ENCODE measurements at regions not wholly inside any gene's neighbourhood (a gene's known extent, or its start where the extent isn't known, plus 50 kb on each side); places are given as distances from the start of the nearest gene placed in this dataset.

DNA sequence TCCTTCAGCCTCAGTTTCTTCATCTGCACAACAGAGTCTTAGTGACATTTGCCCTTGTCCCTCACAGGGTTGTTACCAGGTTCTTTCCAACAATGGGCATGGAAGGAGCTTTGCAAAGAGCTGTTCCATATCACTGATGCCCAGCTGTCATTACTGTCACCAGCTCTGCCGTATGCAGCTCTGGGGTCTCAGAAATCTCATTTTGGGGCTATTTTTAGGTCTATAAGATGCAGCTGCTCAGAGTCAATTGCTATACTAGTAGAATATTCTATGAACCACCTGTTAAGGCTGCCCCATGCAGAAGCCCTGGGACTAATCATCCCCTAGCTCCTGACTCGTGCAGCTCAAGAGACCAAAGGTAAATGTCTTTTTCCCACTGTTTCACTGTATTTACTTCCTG lies 105.1 kb upstream of the TNPO1 start:
- no peaks in the 10 kb centered on the region for H3K27me3 ChIP-seq (ENCODE audit: insufficient read depth)
- H3K36me3 ChIP-seq (replicated peaks in 1 of 2; ENCODE audit: control insufficient read depth in 1 of 2, insufficient read depth in 2 of 2, low read length in 1 of 2): no peaks in the 10 kb centered on the region
- H2AFZ ChIP-seq (ENCODE audit: low read depth): no peak overlapping the region
- no peak for DNase-seq
- no peaks in the 10 kb centered on the region for H3F3A ChIP-seq (replicated peaks; ENCODE audit: insufficient read depth)
- WGBS (ENCODE audit: low lambda C conversion rate): 70% methylated on average over 2 of the region's 2 CpGs
- no peak overlapping the region for H3K4me3 ChIP-seq (ENCODE audit: low read depth in 2 of 2, low read length in 1 of 2)
- POLR2A ChIA-PET: no interaction called here
- no peaks in the 10 kb centered on the region for H4K20me1 ChIP-seq (ENCODE audit: insufficient read depth)
- H3K27ac ChIP-seq (ENCODE audit: low read depth in 2 of 2, low read length in 1 of 2): no peak overlapping the region
- H3K79me2 ChIP-seq (ENCODE audit: insufficient read depth): no peaks in the 10 kb centered on the region
- CTCF ChIA-PET: interaction anchor here (1.2 kb wide), 2 partner anchors 12 to 355 kb away, joined by 3 read pairs; no protein-coding TSS in a partner anchor
- TF ChIP-seq JUND (IDR thresholded peaks at IDR 0.05) (no peak), TCF12 (IDR thresholded peaks at IDR 0.05) (no peak), POLR2AphosphoS5 (IDR thresholded peaks at IDR 0.05; ENCODE audit: low read depth, low read length) (no peak), ELF1 (IDR thresholded peaks at IDR 0.05) (no peak), YY1 (IDR thresholded peaks at IDR 0.05; ENCODE audit: low read depth) (no peak), EP300 (IDR thresholded peaks at IDR 0.05; ENCODE audit: borderline replicate concordance in 1 of 2, low read depth in 1 of 2, low read length in 1 of 2) (no peak), RAD21 (IDR thresholded peaks at IDR 0.05; ENCODE audit: low read length) (no peak), TAF1 (IDR thresholded peaks at IDR 0.05; ENCODE audit: borderline replicate concordance, low read depth, low read length) (no peak), FOXJ3 (CRISPR knock-in tag; IDR thresholded peaks at IDR 0.05) (no peak)
- TF ChIP-seq, protein P1, sequence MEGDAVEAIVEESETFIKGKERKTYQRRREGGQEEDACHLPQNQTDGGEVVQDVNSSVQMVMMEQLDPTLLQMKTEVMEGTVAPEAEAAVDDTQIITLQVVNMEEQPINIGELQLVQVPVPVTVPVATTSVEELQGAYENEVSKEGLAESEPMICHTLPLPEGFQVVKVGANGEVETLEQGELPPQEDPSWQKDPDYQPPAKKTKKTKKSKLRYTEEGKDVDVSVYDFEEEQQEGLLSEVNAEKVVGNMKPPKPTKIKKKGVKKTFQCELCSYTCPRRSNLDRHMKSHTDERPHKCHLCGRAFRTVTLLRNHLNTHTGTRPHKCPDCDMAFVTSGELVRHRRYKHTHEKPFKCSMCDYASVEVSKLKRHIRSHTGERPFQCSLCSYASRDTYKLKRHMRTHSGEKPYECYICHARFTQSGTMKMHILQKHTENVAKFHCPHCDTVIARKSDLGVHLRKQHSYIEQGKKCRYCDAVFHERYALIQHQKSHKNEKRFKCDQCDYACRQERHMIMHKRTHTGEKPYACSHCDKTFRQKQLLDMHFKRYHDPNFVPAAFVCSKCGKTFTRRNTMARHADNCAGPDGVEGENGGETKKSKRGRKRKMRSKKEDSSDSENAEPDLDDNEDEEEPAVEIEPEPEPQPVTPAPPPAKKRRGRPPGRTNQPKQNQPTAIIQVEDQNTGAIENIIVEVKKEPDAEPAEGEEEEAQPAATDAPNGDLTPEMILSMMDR (IDR thresholded peaks at IDR 0.05): no peak
- TF ChIP-seq, protein P2, sequence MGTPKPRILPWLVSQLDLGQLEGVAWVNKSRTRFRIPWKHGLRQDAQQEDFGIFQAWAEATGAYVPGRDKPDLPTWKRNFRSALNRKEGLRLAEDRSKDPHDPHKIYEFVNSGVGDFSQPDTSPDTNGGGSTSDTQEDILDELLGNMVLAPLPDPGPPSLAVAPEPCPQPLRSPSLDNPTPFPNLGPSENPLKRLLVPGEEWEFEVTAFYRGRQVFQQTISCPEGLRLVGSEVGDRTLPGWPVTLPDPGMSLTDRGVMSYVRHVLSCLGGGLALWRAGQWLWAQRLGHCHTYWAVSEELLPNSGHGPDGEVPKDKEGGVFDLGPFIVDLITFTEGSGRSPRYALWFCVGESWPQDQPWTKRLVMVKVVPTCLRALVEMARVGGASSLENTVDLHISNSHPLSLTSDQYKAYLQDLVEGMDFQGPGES (IDR thresholded peaks at IDR 0.05; ENCODE audit: low read depth, low read length): no peak
- H3K4me1 ChIP-seq (ENCODE audit: control insufficient read depth in 1 of 2, insufficient read depth in 2 of 2, low read depth in 1 of 2, low read length in 1 of 2): peaks cover 0 to 2% of the 10 kb centered on the region in 2 experiments; a peak in 1 of 4 replicates
- no peak overlapping the region for H3K9ac ChIP-seq
- H3K4me2 ChIP-seq: no peak overlapping the region
- H3K9me3 ChIP-seq: no peaks in the 10 kb centered on the region
- no peaks in the 10 kb centered on the region for H3K9me2 ChIP-seq

DNA sequence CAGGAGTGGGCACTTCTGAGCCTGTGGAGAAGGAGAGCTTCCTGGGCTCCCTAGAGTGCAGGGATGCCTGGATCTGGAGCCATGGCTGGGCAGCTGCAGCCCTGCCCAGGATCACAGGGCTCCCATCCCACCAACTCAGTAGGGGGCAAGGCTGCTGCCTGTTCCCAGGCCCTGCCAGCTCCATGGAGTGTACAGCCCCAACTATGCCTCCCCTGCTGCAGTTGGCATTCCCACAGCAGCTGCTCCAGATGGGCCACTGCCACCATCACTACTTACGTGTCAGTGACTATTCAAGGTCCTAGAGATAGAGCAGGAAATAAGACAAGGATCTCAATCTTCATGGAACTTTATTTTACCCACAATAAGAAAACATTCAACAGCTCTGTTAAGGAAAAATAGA lies 107.1 kb upstream of the TNPO1 start:
- no peak overlapping the region; a peak in 1 of 4 replicates for H3K4me3 ChIP-seq (ENCODE audit: low read depth in 2 of 2, low read length in 1 of 2)
- H3K27ac ChIP-seq (ENCODE audit: low read depth in 2 of 2, low read length in 1 of 2): no peak overlapping the region
- ChIA-PET POLR2A (no interaction called here), CTCF (interaction anchor here (0.6 kb wide), 1 partner anchor 745 kb away, joined by 3 read pairs; no protein-coding TSS in a partner anchor)
- no peak overlapping the region for H3K9ac ChIP-seq
- no peak overlapping the region for H3K4me2 ChIP-seq
- H3K9me2 ChIP-seq: no peaks in the 10 kb centered on the region
- 18% methylated on average over 1 of the region's 1 CpG for WGBS (ENCODE audit: low lambda C conversion rate)
- no peaks in the 10 kb centered on the region for H4K20me1 ChIP-seq (ENCODE audit: insufficient read depth)
- peaks cover 0 to 2% of the 10 kb centered on the region in 2 experiments; a peak in 1 of 4 replicates for H3K4me1 ChIP-seq (ENCODE audit: control insufficient read depth in 1 of 2, insufficient read depth in 2 of 2, low read depth in 1 of 2, low read length in 1 of 2)
- H3F3A ChIP-seq (replicated peaks; ENCODE audit: insufficient read depth): no peaks in the 10 kb centered on the region
- H3K79me2 ChIP-seq (ENCODE audit: insufficient read depth): no peaks in the 10 kb centered on the region
- H2AFZ ChIP-seq (ENCODE audit: low read depth): no peak overlapping the region
- no peak for DNase-seq
- no peaks in the 10 kb centered on the region for H3K36me3 ChIP-seq (replicated peaks in 1 of 2; ENCODE audit: control insufficient read depth in 1 of 2, insufficient read depth in 2 of 2, low read length in 1 of 2)
- no peaks in the 10 kb centered on the region for H3K9me3 ChIP-seq
- H3K27me3 ChIP-seq (ENCODE audit: insufficient read depth): no peaks in the 10 kb centered on the region
- TF ChIP-seq RFX5 (IDR thresholded peaks at IDR 0.05; ENCODE audit: low read length) (no peak), TEAD4 (IDR thresholded peaks at IDR 0.05; ENCODE audit: borderline replicate concordance, insufficient read depth) (no peak), NFIC (IDR thresholded peaks at IDR 0.05; ENCODE audit: borderline replicate concordance) (no peak), JUND (IDR thresholded peaks at IDR 0.05) (no peak), TCF12 (IDR thresholded peaks at IDR 0.05) (no peak), SMC3 (IDR thresholded peaks at IDR 0.05; ENCODE audit: low read depth, low read length) (no peak), EZH2phosphoT487 (IDR thresholded peaks at IDR 0.05; ENCODE audit: borderline replicate concordance, low read depth) (no peak), FOXM1 (IDR thresholded peaks at IDR 0.05; ENCODE audit: low read depth) (no peak), TAF1 (IDR thresholded peaks at IDR 0.05; ENCODE audit: borderline replicate concordance, low read depth, low read length) (no peak), FOXJ3 (CRISPR knock-in tag; IDR thresholded peaks at IDR 0.05) (no peak), GABPA (IDR thresholded peaks at IDR 0.05; ENCODE audit: low read depth) (no peak), EP300 (IDR thresholded peaks at IDR 0.05; ENCODE audit: borderline replicate concordance in 1 of 2, low read depth in 1 of 2, low read length in 1 of 2) (no peak)
- TF ChIP-seq, protein P1 (IDR thresholded peaks at IDR 0.05): no peak
- TF ChIP-seq, protein P3, sequence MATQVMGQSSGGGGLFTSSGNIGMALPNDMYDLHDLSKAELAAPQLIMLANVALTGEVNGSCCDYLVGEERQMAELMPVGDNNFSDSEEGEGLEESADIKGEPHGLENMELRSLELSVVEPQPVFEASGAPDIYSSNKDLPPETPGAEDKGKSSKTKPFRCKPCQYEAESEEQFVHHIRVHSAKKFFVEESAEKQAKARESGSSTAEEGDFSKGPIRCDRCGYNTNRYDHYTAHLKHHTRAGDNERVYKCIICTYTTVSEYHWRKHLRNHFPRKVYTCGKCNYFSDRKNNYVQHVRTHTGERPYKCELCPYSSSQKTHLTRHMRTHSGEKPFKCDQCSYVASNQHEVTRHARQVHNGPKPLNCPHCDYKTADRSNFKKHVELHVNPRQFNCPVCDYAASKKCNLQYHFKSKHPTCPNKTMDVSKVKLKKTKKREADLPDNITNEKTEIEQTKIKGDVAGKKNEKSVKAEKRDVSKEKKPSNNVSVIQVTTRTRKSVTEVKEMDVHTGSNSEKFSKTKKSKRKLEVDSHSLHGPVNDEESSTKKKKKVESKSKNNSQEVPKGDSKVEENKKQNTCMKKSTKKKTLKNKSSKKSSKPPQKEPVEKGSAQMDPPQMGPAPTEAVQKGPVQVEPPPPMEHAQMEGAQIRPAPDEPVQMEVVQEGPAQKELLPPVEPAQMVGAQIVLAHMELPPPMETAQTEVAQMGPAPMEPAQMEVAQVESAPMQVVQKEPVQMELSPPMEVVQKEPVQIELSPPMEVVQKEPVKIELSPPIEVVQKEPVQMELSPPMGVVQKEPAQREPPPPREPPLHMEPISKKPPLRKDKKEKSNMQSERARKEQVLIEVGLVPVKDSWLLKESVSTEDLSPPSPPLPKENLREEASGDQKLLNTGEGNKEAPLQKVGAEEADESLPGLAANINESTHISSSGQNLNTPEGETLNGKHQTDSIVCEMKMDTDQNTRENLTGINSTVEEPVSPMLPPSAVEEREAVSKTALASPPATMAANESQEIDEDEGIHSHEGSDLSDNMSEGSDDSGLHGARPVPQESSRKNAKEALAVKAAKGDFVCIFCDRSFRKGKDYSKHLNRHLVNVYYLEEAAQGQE (IDR thresholded peaks at IDR 0.05; ENCODE audit: low read depth, low read length): no peak
- TF ChIP-seq, protein P4, sequence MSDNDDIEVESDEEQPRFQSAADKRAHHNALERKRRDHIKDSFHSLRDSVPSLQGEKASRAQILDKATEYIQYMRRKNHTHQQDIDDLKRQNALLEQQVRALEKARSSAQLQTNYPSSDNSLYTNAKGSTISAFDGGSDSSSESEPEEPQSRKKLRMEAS (IDR thresholded peaks at IDR 0.05; ENCODE audit: low read depth): no peak
